ENCODE measurements at regions not wholly inside any gene's neighbourhood (a gene's known extent, or its start where the extent isn't known, plus 50 kb on each side); places are given as distances from the start of the nearest gene placed in this dataset.

DNA sequence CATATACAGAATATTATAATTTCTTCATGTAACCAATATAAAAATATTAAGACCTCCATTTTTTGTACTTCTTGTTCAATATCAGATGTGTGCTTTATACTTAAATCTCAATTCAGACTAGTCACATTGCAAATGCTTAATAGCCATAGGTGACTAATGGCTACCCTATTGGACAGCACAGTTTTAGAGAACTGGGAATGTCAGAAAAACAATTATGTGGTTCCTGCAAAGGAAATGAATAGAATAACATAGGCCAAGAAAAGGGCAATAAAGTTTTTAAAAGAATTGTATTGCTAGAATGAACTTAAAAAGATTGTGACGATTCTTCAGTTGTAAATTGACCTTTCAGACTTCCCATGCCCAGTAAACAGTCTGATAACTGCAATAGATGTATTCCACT, 843.0 kb downstream of the METTL15 start:
- TF ChIP-seq, protein P1, sequence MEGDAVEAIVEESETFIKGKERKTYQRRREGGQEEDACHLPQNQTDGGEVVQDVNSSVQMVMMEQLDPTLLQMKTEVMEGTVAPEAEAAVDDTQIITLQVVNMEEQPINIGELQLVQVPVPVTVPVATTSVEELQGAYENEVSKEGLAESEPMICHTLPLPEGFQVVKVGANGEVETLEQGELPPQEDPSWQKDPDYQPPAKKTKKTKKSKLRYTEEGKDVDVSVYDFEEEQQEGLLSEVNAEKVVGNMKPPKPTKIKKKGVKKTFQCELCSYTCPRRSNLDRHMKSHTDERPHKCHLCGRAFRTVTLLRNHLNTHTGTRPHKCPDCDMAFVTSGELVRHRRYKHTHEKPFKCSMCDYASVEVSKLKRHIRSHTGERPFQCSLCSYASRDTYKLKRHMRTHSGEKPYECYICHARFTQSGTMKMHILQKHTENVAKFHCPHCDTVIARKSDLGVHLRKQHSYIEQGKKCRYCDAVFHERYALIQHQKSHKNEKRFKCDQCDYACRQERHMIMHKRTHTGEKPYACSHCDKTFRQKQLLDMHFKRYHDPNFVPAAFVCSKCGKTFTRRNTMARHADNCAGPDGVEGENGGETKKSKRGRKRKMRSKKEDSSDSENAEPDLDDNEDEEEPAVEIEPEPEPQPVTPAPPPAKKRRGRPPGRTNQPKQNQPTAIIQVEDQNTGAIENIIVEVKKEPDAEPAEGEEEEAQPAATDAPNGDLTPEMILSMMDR (IDR thresholded peaks at IDR 0.05; ENCODE audit: borderline replicate concordance, insufficient read depth, low read depth, low read length): no peak
- no peak overlapping the region for H3K4me3 ChIP-seq (ENCODE audit: low read depth, low read length)

DNA sequence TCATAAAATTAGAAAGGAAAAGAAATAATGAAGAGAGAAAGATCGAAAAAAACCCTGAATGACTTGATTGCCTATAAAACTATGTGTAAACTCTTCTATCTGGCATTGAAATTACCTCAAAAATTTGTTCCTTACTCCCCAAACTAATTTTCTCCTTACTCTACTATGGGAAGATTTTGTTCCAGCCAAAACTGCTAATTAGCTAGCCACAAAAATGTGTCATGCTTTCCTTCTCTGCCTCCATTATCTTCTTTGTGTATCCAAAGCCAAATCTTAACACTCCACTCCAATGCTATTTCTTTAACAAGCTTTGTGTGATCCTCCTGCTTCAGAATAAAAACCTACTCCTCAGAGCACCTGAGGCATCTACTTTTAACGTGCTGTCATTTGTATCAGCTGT, 831.2 kb downstream of the METTL15 start:
- TF ChIP-seq, protein P1 (IDR thresholded peaks at IDR 0.05; ENCODE audit: borderline replicate concordance, insufficient read depth, low read depth, low read length): no peak
- no peak overlapping the region for H3K4me3 ChIP-seq (ENCODE audit: low read depth, low read length)

DNA sequence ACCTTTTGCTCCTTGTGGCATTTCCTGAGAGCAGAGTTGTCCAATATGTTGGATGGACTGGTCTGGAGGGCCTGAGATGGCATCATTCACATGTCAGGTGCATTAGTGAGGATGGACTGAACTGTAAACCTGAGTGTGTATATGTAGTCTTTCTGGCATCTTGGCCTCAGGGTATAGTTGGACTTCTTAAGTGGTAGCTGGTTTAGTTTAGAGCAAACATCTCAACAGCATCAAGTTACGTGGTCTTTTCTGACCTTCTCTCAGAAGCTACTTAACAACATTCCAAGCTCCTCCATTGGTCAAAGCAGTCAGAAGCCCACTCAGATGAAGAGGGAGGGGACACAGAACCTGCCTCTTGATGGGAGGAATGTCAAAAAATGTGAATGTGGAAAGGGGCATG, 829.9 kb downstream of the METTL15 start:
- no peak overlapping the region for H3K4me3 ChIP-seq (ENCODE audit: low read depth, low read length)
- TF ChIP-seq, protein P1 (IDR thresholded peaks at IDR 0.05; ENCODE audit: borderline replicate concordance, insufficient read depth, low read depth, low read length): no peak

DNA sequence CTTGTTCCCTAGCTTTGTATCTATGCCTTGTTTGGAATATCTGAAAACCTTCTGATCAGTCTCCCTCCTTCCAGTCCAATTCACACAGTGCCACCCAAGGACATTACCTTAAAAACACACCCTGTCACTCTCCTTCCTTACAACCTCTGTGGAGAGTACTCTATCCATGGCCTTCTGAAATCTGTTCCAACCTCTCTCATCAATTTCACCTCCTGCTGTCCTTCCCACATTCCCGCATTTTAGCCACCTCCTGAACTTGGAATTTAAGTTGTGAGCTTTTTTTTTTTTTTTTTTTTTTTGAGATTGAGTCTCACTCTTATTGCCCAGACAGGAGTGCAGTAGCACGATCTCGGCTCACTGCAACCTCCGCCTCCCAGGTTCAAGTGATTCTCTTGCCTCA, 824.8 kb downstream of the METTL15 start:
- no peak overlapping the region for H3K4me3 ChIP-seq (ENCODE audit: low read depth, low read length)
- TF ChIP-seq, protein P1 (IDR thresholded peaks at IDR 0.05; ENCODE audit: borderline replicate concordance, insufficient read depth, low read depth, low read length): no peak

DNA sequence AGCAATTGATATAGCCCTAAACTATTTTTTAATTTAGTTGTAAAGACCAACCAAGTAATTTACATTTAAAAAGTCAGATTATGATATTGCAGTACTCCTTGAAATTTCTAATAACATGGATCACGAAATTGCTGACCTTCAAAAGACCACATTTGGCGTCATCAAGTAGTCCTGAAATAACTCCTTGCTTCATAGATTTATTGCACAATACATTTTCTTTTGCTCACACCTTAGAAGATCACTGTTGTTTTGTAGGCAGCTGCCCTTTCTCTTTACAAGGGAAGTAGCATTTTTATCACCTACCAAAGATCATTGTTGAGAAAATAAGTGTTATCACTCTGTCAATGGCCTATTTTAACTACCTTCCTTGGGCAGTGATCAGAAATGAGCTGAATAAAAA, 815.8 kb downstream of the METTL15 start:
- no peak overlapping the region for H3K4me3 ChIP-seq (ENCODE audit: low read depth, low read length)
- TF ChIP-seq, protein P1 (IDR thresholded peaks at IDR 0.05; ENCODE audit: borderline replicate concordance, insufficient read depth, low read depth, low read length): no peak

DNA sequence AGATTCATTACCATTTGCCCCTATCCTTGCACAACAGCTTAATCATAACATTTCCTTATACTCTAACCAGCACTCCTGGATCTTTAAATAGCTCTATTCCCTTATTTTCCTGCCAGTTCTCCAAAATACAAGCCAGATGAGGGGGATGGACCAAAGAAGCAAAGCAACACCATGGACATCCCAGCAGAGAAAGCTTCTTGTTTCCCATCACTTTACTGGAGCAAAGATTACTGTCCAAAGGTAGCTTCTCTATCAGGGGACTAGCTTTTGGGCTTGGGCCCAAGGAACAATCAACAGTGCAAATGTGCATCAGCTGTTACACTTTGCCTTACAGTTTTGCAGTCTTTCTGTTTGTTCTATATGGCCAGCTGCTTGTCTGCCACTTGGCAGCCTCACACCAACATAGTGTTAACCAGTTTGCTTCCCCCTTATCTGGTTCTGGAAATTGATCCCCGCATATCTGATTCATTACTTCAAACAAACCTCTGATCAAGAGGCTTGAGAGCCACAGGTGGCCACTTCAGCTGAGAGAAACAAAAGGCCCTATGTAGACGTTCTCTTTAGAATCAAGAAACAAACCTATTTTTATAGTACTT, 814.3 kb downstream of the METTL15 start:
- TF ChIP-seq, protein P1 (IDR thresholded peaks at IDR 0.05; ENCODE audit: borderline replicate concordance, insufficient read depth, low read depth, low read length): no peak
- no peak overlapping the region for H3K4me3 ChIP-seq (ENCODE audit: low read depth, low read length)

DNA sequence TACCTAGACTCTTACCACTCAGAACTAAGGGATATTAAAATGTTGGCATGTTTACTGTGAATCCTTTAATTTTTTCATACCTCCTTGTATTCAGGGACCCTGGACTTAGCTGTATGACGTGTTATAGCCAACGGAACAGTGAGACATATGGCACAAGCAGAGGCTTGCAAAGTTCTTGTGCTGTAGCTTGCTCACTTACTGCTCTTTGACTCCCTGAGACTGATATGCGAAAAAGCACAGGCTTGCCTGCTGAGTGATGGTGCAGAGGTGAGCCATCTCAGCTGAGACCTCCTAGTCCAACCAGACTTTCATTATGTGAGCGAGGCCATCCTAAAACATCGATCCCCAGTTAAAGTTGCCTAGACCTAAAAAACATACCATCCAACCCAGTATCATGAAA, 811.0 kb downstream of the METTL15 start:
- H3K4me3 ChIP-seq (ENCODE audit: low read depth, low read length): no peak overlapping the region
- TF ChIP-seq, protein P1 (IDR thresholded peaks at IDR 0.05; ENCODE audit: borderline replicate concordance, insufficient read depth, low read depth, low read length): no peak
